Fibroblast of skin of left biceps (primary cell): ENCODE measurements at regions not wholly inside any gene's neighbourhood (a gene's known extent, or its start where the extent isn't known, plus 50 kb on each side); places are given as distances from the start of the nearest gene placed in this dataset.
"Not testable (repeated sequence)": the region's sequence is repeated elsewhere in the genome, so short reads cannot be mapped to it uniquely, and the experiment has no call there.

Experiments
- DNase-seq, 2 experiments: peaks; one replicate each; pipeline ENCODE4 v3.0.0-alpha.2; 2013; ENCODE audit warnings: low read depth in 2 of 2

DNA sequence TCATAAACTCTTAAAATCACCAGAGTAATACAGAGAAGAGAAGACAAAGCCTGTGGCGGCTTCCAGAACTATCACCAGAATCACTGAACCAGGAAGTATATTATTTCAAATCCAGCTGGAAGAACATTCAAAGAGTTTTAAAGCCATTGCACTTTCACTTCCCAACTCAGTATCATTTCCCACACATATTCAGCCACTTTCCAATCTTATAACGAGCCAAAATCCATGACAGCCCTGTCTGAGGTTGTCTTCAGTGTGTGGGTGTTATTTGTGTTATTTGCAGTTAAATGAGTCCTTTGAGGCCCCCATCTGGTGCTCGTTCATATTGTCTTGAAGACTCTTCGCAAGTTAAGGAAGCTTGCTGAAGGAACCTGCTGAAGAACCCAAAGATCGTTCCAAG is 559.9 kb downstream of the TSN start:
- no peak for DNase-seq

DNA sequence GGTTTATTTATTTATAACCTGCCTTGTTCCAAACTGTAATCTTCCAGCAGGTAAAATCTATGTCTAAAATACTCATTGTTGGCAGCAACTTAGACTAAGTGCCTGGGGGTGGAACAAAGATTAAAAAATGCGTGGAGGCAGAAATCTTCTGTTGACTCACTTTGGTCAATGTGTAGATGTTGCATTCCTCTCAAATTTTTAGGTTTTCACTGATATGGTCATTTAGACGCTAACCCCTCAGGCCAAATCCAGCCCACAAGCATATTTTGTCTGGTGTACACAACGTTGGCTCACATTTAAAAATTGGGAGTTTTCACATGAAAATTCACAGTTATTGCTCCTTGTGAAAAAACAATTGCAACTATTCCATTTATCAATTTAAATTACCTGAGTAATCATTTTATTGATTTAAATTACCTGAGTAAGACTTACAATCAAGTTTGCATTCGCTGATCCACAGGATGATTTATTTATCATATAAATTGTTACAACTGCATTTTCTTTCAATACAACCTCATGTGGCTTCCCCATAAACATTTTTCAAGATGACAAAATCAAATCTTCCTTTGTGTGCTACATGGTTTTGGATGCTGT is 564.2 kb downstream of the TSN start:
- no peak for DNase-seq

DNA sequence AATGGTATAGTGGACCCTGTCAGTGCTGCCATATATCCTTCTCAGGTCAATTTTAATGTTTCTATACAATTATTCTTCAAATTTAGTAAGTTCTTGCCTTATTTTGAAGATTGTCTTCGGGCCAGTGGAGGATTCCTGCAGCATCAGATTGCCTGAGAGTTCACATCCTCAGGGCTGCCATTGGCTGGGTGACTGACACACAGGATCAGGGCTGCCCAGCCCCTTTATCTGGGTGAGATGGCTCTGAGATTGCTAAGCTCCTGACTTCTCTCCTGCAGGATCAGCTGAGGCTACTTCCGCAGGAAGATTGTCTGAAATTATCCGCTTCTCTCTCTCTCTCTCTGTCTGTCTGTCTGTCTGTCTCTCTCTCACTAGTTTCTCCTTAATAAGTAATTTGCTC is 567.4 kb downstream of the TSN start:
- DNase-seq, result no peak

DNA sequence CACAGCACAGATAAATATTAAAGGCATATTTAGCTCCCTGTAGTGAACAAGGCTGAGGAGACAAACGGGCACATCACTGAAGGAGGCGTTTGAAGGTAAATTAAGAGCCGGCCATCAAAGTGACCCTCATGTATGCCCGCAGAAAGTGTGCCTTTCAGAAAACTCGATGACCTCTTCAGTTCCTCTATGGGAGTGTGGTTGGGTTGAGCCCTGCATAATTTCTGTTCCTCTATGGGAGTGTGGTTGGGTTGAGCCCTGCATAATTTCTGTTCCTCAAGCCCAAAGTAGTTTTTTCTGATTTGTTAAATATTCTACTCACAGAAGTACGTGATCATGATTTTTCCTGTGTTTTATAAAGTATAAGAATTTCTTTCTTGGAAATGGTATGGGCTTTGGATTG is 568.5 kb downstream of the TSN start:
- no peak for DNase-seq

DNA sequence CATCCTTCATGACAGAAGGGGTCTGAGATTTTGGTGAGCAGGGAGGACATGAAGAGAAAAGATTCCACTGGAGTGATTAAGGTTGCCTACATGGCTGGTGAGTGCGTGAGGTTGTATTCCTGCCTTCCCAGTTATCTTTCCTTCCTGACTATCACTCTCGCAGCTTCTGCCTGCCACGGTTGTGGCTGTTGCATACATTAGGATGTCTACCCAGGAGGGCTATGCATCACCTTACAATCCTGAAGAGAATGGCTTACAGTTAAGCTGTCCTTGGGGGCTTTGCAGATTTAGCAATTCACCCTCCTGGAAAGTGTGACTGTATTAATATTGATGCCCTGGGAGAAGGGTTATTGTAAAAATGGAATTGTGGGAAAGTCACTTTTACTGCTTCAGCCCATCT is 571.0 kb downstream of the TSN start:
- no peak for DNase-seq

DNA sequence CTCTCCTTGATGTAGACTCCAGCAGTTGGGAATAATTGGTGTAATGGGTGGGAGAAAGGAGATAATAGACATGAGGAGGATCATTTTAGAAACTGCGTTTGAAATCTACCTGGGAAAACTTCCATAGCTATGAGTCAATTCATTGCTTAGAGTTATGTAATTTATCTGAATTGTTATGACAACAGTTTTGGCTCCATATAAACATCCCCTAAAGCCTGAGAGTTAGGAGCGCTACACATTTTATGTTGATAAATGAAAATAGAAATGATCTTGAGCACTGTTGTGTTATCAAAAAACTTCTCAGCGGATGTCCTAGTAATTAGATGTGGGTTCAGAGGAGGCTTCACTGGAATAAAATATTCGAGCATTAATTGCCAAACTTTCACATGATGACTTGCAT is 573.4 kb downstream of the TSN start:
- DNase-seq, result no peak

DNA sequence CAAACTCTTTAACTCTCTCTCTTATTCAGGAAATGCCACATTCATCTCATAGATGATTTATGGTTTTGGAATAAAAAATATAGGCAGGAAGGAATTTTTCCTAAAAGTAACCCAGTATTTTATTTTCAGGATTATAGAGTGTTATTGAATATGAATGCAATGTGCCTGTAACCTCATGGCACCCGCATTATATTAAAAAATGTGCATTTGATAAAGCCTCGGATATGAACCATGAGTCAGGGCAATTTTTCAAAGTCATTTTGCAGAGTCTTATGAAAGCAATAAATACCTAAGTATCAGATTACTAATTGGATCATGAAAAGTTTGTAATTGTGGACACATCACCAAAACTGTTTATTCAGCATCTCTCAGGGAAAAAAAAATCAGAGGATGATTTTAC is 573.8 kb downstream of the TSN start:
- peak; percentile 1 to 14 for DNase-seq

DNA sequence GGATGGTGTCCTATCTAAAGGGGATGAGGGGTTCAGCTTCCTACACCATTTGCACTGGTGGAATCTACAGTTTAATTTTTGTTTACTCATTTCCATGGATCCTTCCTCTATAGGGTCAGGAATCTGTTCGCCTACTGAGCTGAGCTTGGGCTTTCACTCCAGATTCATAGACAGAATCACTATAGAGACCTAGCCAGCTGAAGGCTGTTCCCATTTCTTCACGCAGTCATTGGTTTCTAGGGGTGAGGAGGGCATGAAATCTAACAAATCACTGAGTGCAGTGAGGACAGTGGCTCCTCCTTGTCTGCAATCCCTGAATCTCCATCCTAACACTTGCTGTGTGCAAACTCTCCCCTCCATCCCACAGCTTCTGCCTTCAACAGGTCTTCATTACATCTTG is 578.5 kb downstream of the TSN start:
- DNase-seq, result no peak

DNA sequence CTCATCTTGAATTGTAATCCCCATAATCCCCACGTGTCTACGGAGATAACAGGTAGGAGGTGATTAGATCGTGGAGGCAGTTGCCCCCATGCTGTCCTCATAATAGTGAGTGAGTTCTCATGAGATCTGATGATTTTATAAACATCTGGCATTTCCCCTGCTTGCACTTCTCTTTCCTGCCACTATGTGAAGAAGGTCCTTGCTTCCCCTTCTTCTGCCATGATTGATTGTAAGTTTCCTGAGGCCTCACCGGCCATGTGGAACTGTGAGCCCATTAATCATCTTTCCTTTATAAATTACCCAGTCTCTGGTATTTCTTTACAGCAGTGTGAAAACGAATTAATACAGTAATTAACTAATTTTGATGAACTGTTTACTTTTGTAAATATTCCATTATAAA is 582.5 kb downstream of the TSN start:
- no peak for DNase-seq

DNA sequence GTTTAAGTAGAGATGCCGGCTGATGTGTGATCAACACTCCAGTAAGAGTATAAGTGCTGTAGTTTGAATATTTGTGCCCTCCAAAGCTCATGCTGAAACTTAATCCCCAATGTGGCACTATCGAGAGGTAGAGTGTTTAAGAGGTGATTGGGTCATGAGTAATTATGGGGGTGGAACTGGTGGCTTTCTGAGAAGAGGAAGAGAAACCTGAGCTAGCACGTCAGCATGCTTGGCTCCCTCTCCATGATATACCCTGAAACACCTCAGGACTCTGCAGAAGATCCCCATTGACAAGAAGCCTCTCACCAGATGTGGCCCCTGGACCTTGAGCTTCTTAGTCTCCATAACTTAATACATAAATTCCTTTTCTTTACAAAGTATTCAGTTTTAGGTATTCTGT is 584.8 kb downstream of the TSN start:
- no peak for DNase-seq

DNA sequence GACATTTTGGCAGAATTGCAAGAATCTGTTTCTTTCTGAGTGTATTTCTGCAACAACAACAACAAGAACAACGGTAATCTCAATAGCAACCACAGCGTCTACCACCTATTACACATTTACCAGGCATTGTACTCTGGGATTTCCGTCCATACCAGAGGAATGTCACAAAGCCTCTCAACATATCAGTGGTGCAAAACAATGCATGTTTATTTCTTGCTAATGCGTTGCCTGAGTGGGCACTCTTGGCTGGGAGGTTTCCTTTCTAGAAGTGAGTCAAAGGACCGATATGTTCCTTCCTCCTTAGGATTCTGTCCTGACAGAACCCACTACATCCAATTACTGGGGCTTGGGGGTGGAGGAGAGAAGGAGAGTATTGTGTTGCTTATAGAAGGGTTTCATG is 585.6 kb downstream of the TSN start:
- no peak for DNase-seq

DNA sequence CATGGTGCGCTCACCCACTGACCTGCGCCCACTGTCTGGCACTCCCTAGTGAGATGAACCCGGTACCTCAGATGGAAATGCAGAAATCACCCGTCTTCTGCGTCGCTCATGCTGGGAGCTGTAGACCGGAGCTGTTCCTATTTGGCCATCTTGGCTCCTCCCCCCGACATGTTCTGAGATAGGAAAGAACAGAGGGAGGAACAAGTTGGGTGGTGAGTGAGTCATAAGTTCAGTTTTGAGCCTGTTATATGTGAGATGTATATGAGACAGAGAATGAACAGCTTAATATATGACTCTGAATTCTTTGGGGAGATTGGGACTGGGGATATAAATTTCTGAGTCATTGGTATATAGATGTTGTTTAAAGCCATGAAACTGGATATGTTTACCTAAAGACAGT is 596.7 kb downstream of the TSN start:
- not testable (repeated sequence) for DNase-seq

DNA sequence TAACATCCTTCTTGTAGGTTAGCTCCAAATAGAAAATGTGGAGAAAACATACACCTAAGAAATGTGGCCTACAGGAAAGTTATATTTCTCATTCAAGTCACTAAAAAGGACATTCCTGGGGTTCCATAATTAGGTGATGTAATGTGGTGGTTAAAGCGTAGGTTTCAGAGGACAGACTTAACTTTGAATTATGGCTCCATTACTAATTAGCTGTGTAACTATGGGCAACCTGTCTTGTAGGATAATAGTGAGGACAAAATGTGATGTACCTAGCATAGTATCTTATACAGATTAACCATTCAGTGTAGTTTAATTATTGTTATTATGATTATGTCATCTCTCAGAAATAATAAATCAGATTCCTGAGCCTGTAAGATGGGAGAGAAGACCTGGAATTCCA is 602.5 kb downstream of the TSN start:
- no peak for DNase-seq

DNA sequence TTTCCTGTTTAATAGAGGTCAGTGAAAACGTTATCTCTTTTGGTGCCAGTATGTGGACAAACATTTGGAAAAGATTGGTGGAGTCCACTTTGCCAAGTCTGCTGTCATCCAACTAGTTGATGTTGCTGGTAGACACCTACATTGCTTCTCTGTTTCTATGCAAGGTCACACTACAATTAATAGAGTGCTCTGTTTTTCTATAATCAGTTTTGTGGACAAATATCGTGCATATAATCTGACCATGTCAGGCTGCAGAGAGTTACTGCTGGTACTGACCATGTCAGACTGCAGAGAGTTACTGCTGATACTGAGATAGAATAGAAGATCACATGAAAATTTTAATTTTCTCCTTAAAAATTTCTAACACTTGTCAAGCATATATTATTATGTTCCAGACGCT is 603.3 kb downstream of the TSN start:
- no peak for DNase-seq

DNA sequence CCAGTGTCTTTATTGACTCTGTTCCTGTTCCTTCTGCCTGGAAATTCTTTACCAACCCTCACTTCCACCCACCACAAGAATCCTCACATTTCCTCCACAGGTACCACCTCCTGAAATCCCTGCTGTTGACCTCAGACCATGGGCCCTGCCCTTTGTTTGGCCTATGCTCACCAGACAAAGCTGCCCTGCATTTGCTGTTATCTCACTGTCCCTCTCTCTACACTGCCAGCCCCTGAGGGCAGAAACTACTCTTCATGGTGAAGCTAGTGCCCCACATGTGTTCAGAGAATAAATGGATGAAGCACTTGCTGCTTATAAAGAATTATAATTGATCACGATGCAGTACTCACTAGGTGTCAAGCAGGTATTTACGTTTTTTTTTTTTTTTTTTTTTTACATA is 608.4 kb downstream of the TSN start:
- no peak for DNase-seq

DNA sequence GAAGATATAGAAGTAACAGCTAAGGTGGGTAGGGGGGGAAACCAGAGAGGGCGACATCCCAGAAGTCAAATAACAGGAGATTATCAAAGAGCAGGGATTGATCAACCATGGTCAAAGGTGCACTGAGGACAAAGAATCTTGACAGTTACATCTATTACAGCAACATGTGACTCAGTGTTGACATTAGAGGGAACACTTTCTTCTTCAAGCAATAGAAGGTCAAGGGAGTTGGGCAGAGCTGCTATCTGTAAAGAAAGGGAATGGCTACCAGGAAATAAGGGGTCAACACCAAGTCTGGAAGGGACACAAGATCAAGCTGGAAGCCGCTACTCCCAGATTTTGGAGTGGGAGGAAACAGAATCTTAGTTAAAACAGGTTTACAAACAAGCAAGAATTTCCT is 611.0 kb downstream of the TSN start:
- no peak for DNase-seq

DNA sequence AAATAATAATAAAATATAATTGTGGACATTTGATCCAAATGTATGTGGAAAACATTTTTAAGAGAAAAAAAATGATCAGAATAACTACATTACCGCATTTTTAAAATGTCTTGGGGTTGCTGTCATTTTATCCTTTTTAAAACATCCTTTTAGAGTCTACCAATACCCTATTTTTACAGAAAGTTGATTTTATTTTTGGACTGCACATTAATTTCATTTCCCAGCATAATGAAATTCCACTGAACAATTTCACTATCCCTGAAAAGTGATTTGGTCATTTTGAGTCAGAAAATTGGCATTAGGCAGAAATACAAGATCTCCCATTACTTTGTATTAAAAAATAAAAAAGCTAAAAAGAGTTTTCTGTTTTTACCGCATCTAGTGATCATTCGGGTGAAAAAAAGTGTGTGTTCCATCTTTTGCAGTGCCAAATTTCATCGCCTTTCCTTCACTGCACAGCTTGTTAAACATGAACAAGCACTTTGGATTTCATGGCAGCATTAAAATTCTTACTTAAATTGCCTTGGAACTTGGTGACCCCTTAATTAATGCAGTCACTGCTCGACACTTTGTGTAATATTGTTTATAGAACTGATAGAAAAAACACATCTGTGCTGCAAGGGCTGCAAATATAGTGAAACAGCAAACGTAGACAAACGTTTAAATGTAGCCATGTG is 611.7 kb downstream of the TSN start:
- no peak for DNase-seq

DNA sequence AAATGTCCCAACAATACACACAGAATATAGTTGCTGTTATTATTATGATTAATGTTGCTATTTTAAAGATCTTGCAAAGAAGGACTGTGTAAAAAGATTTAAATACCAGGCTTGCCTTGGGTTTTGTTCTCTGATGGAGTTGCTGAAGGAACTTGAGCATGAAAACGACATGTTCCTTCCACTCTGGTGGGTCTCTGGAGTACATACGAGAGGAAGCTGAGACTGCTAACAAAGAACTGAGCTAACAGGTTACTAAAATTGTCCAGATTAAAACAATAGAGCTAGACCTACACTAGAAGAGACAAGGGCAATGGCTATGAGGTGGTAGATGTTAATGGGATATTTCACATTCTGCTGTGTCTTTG is 612.2 kb downstream of the TSN start:
- DNase-seq, result no peak

DNA sequence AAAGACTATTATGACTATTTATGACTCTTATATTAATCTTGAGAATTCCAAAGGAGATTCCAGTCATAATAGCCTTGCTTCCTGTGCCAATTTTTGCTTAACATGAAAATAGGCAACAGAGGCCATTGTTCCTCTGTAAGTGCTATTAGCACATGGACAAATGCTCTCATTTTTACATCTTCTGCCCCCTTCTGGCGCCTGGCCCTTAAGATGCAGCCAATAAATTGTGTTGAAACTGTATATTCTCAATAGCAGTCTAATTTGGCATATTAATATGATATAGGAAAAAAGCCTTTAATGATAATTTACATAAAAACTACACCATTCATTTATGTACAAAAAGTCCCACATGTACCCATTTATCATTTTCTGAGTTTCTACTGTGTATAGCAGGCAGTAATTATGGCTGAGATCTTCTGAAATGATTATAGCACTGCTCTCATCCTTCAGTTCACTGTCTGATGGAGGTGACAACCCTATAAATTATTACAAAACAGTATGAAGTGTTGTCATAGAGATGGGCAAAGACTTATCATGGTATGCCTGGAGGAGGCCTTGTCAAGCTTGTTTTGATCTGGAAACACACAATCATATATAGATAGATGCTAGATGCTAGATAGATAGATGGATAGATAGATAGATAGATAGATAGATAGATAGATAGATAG is 613.3 kb downstream of the TSN start:
- DNase-seq, result no peak

DNA sequence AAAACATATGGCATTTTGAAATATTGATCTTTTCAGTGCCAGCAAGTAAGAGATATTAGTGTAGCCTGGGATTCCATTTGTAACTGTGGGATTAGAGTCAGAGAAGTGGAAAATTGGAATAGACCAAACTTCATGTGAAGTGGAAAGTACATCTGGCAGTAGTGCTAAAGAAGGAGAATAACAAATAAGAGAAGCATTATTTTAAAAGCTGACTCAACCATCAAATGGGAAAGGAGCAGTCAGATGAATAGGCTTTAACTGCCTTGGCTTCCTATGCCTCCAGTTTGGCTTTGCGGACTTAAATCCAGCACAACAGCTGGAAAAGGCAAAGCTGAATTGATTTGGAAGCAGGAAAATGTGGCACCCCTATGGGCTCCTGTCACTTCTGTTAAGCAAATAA is 623.1 kb downstream of the TSN start:
- no peak for DNase-seq

DNA sequence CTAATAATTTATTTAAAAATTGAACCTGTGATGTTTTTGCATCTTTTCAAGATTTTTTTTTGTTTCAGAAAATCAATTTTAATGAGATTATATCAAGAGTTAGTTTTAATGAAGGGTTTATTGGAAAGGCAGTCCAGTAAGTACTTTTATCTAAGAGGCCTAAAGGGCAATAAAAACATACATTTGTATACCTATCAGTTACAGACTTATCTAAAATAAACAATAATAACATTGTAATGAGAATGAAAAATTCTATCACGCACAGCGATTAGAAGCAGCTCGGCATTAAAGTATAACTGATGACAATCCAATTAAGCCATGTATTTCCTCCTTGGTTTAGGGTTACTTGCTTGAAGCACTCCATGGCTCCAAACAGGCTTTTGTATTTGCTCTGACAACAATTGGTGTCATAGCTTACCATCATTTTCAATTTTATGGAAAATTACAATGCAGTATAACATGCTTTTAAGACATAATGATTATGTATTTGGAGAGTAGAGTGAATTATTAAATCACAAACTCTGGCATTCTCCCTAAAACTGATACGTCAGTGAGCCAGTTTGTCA is 629.4 kb downstream of the TSN start:
- DNase-seq, result no peak

DNA sequence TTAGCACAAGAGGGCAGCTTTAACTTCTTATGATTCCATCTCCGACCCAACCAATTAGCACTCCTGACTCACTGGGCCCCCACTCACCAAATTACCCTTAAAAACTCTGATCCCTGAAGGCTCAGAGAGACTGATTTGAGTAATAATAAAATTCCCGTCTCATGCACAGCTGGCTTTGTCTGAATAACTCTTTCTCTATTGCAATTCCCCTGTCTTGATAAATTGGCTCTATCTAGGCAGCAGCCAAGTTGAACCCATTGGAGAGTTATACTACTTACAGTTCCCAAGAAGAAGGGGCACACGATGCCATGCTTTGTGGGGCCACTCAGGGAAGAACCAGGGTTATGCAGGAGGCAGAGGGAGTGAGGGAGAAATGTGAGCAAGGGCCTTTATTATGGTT is 632.8 kb downstream of the TSN start:
- DNase-seq, result no peak

DNA sequence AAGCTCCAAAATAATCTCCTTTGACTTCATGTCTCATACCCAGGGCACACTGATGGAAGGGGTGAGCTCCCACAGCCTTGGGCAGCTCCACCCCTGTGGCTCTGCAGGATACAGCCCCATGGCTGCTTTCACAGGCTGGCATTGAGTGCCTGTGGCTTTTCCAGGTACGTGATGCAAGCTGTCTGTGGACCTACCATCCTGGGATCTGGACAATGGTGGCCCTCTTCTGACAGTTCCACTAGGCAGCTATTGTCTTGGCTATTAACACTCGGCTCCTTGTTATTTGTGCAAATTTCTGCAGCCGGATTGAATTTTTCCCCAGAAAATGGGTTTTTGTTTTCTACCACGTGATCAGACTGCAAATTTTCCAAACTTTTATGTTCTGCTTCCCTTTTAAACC is 634.2 kb downstream of the TSN start:
- DNase-seq, result no peak
